Activated CD8-positive, alpha-beta memory T cell treated with anti-CD3 and anti-CD28 coated beads for 1 hour (primary cell): ENCODE measurements at regions not wholly inside any gene's neighbourhood (a gene's known extent, or its start where the extent isn't known, plus 50 kb on each side); places are given as distances from the start of the nearest gene placed in this dataset.

Source experiments
- DNase-seq, 2 donors: peaks; one replicate each; pipeline ENCODE4 v3.0.0-alpha.2; 2020; ENCODE audit warnings: low read depth in 1 of 2; ENCODE audit errors: extremely low read depth in 1 of 2

DNA sequence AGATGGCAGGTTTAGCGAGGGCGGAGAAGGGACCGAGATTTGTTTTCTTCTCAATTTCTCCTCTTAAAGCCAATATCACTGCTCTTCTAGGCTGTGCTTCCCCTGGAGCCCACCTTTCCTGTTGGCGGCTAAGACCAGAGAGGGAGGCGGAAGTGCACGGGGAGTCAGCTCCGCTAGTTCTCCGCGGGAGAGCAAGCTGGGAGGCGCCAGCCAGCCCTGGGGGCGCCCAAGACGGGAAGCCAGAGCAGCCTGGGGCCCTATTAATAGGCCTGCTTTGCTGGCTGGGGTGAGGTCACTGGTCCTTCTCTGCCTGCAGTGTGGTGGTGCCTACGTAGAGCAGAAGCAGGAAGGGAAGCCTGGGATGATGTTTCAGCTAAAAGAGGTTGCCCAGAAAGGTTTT lies 61.6 kb downstream of the LSM5 start:
- DNase-seq = no peak

DNA sequence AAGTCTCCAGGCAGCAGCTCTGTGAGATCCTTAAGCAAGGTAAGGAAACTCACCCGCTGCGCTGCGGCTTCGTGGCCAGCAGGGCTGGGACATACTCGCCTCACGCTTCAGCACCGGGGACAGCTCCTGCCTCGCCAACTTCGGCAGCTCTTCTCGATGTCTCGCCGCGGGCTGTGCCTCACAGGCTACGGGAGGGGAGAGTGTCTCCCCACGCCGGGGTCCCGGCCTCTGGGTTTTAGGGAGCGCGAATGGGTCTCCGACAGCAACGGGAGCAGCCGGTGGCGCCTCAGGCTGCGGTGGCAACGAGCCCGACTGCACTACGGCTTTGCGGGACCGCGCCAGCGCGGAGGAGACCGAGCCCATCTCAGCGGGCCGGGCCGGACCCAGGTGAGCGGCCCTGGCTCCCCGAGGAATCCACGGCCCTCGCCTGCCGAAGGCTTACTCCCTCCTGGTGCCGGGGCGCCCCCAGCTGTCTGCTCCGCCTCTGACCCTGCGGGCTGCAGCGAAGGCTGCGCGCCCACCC lies 62.4 kb downstream of the LSM5 start:
- DNase-seq = peak; percentile 11 to 47

DNA sequence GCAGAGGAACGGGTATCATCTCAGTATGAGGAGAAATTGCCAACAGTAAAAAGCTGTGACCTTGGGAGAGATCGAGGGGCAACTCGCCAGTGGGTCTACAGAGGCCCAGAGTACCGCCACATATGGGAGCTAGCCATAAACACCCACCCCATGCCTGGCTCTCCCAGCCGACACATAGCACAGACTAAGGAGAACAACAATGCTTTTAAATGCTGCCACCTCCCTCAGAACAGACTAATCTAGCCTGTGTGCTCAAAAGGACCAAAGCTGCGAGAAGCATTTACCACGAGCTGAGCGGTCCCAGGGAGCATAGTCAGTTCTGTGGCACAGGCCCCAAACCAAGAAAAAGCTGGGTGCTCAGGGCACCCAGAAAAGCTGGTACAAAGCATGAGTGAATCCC lies 73.3 kb downstream of the LSM5 start:
- no peak for DNase-seq

DNA sequence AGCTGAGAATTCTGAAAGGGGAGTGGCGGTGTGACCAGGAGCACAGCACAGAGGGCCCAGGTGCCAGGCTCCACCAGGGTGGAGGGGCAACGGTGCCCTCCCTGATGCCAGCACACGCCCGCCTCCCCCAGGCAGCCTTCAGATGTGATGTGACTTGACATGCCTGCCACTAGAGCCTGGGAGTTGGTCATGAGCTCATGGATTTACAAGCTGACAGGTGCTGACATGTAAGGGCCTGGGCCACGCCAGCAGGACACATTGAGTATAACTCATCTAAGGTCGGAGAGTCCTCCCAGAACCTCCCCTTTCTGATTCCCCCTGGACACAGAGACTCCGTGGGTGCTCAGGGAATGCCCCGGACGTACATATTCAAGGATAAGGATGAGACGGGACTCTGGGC lies 74.2 kb downstream of the LSM5 start:
- DNase-seq = no peak

DNA sequence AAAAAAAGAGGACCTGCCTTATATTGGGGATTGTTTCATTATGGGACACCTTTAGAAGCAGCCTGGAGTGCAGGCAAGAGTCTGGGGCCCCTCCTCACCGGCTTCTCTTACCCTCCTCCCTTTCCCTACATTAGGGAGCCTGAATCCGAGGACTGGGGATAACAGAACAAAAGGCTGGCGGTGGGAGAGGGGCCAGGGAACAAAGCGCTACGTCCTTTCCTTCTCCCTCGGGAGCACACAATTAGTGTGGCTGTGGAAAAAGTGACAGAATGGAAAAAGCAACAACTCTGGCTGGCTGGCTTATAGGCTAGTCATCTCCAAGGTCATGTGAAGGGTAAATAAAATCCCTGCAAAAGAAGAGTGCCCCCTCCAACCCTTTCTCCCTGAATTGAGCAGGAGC lies 74.7 kb downstream of the LSM5 start:
- DNase-seq = no peak

DNA sequence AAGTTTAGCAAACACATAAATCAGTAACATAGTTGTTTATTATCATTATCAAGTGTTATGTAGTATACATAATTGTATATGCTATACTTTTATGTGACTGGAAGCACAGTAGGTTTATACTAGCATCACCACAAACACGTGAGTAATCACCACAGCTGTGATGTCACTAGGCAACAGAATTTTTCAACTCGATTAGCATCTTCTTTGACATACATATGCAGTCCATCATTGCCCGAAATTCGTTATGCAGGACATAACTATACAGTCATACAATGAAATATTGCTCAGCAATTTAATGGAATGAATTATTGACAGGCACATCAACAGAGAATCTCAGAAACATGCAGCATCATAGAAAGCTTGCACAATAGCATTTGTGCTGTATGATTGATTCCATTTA lies 77.7 kb downstream of the LSM5 start:
- DNase-seq = no peak

DNA sequence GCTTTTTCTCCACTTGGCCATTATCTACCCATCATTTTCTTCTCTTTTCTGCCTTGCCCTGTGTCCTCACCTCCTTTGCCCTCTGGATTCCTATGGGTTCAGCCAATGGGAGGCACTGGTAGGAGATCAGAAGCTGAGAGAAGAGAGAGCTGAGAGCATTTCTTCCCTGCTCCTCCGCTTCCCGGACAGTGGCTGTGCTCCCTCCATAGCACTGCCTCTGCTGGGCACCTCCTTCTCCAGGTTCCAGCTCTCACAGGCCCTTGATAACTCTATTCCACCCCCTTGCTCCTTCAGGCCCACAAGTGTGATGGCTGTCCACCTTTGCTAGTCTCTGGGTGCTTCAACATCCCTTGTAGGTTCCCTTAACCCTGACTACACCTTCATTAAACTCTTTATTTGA lies 79.6 kb downstream of the LSM5 start:
- DNase-seq = no peak

DNA sequence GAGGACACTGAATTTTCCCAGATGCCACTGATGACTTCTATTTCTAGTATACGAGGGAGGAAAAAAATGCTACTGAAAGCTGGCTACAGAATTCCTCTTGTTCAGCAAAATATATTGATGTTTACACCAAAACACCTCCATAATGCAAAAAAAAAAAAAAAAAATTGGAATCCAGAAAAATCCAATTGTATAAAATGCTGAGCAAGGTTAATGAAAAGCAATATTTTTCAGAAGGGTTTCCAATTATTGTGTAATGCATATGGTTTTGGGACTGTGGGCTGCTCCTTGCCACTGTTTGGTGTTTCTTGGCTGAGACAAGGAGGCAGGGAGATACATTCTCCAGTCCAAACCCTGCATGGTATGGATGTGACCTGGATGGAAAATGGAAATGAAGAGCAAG lies 83.8 kb downstream of the LSM5 start:
- DNase-seq = no peak

DNA sequence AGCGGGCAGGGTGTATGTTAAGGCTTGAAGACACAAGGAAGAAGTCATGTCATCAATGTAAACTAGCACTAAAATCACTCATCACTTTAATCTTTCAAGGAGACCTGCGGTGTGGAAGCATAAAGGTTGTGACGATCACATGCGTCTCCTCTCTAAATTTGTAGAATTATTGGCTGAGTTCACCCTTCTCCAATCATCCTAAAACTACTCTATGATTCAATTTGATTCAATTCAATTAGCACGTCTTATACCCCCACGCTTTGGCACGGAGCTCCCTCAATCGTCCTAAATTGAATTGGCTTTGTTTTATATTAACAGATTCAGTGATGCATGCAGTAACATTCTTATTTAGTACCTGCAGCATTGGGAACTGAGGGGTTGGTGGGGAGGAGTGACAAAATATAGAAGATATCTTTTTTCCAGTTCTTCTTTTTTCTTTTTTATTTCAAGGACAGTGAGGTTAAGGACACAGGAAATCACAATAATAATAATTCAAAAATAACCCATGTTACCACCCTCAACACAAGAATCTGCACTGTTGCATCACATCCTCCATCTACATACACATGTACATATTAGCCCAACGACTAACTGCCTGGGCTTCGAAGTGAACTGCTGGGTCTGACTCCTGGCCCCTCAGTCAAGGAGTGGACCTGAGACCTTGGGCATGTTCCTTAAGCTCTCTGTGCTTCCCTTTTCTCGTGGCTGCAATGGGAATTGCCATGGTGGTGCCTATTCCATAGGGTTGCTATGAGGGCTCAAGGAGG lies 86.5 kb downstream of the LSM5 start:
- no peak for DNase-seq

DNA sequence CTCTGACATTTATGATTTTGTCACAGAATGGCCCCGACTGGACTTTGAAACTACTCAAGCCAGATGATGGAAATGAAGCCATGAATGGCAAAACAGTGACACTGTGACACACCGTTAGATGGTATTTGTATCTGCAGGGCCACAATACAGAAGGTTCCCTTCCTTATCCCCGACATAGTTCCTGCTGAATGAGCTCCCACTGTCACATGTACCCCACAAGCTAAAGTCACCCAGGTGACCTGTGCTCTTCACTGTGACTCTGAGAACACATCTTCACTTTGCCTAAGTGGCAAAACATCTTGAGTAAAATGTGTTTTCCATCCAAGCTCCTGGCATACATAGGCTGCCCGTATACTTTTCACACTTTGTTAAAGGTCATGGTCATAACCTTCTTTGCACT lies 89.5 kb downstream of the LSM5 start:
- no peak for DNase-seq

DNA sequence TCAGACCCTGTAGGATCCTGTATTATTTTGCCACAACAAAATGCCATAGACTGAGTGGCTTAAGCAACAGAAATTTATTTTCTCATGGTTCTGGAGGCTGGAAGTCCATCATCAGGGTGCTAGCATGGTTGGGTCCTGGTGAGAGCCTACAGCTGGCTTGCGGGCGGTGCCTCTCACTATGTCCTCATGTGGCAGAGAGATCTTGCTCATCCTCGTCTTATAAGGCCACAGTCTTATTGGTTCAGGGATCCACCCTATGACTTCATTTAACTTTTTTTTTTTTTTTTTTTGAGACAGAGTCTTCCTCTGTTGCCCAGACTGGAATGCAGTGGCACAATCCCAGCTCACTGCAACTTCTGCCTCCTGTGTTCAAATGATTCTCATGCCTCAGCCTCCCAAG lies 90.9 kb downstream of the LSM5 start:
- no peak for DNase-seq

DNA sequence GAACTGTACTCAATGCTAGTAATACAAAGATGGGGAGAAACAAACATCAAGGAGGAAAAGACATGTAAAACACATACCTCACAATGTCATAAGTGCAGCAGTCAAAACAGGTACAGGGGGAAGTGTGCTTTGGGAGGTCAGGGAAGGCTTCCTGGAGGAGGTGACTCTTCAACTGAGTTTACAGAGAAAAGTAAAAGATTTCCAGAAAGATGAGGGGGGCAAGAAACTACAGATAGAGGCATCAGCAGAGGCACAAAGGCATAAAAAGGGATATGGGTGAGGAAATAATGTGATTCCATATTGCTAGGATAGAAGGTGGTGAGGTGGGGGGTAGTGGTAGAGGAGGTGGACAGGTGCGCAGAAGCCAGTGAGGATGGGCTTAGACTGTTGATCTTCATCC lies 95.0 kb downstream of the LSM5 start:
- no peak for DNase-seq

DNA sequence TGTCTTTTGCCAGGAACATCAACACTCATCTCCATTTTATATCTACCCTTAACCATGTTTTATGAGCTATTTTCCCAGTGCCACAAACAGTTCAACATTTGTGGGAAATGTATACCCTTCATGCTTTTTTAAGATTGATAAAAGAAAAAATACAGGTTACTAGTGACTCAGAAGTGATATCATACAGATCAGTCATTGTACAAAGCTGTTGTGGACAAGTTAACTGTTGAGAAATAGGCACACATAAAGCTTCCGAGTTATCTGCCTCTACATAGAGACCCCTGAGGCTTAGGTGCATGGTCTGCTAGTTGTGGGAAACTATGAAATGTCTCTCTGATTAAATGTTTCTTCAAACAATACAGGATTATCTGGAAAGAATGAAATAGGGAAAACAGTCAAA lies 96.3 kb downstream of the LSM5 start:
- no peak for DNase-seq

DNA sequence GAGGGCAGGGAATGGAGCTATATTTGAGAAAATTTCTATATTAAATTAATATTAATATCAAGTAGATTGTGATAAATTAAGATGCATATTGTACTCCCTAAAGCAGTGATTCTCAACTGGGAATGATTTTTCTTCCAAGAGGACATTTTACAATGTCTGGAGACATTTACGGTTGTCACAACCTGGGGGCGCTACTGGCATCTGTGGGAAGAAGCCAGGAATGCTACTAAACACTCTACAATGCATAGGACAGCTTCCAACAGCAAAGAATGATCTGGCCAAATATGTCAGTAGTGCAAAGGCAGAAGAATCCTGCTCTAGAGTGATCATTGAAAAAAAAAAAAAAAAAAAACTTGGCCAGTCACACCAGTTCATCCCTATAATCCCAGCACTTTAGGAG lies 100.0 kb downstream of the LSM5 start:
- no peak for DNase-seq

DNA sequence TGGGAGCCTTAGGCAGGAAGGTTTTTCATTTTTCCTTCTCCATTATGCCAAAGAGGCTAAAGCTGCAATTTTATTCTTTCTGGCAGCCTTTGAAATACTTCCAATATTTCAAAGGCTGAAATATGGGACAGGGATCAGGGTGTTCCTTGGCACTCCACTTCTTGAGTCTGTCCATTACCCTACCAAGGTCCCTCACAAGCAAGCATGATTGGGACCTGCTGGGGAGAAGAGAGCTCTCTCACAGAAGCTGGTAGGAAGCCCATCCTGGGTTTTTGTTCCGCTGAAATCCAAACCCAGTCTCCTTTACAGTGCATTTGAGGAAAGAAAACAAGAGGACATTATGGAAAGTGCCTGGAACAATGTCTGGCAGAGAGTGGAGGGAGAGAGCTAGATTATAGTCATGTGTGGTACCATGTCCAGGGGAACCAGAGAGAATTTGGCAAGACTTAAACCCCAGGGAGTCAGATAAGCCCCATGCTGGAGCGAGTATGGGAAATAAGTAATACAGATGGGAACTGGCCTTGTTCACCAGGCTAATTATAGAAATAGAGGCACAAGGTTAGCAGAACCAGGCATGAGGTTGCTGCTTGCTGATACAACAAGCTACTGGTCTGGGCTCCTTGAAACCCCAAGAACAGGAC lies 104.7 kb downstream of the LSM5 start:
- DNase-seq = no peak

DNA sequence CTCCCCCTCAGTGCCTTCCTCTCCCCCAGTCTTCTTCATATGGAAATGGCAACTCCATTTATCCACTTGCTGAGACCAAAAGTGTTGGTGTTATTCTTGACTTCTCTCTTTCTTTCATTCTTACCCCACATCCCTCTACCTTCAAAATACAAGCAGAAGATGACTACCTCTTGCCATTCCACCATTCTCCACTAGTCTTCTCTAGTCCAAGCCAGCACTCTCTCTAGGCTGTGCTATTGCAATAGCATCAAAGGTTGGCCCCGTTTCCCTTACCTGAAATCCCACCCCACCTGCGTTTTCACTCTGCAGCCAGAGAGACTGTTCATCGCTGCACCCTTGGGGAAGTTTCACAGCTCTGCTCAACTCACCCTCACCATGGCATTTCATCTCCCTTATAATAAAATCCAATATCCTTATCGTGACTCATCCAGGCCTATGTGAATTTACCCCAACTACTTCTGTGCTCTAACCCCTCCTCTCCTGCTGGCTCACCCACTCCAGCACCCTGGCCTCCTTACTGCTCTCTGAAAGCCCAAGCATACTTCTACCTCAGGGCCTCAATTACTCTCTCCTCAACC lies 109.1 kb downstream of the LSM5 start:
- DNase-seq = no peak

DNA sequence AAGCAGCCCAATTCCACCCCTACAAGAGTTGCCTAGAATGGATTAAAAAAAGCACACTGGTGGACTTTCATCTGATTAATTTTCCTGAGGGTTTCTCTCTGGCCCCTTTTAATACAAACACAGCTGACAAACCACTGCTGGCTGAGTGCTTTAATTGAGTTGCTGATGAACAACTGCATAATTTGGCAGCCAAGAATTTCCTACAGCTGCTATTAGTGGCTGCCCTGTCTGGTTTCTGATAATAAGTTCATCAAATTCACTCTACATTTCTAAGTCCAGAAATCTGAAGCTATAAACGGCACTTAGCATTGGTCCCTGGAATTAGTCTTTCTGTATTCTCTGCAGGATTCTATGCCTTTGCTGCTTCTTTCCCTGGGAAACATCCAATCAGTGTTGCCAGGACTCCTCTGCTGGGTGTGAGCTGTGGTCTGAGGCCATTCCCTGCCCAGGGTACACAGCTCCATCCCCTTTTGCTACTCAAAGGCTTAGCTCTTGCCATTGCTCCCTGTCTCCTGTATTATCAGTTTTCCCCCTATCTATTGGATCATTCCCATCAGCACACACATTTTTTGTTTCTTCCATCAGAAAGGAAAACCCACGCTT lies 110.6 kb downstream of the LSM5 start:
- no peak for DNase-seq

DNA sequence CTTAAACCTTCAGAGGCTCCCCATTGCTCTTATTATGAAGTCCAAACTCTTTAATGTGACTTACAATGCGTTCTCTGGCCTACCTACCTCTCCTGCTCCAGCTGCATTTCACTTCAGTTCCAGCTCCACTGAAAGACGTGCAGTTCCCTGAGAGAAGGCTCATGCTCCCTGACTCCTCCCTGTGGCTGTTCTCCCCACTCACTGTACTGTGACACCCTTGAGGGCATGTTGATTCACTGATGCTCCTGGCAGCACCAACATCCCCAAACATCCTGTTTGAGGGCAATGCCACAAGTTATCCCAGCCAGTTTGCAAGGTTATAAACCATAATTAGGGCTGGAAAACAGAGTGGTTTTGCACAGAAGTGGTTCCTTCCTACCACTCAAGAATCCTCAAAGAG lies 111.2 kb downstream of the LSM5 start:
- no peak for DNase-seq

DNA sequence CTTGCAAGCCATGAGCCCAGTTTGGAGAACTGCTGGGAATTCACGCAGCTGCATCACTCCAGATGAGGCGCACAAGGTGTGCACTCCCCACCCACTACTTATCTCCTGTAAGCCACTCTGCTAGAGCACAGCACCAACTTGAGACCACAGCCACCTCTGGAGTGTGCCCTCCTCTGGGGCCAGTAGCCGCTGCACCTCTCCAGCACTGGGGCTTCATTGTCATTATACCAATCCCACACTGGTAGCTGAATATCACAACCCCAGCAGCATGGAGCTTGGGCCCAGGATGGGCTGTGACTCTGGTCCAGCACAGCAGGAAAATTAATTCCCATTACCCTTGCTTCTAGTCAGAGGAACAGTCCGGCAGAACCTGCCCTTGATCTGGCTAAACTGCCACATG lies 125.6 kb downstream of the LSM5 start:
- DNase-seq = no peak

DNA sequence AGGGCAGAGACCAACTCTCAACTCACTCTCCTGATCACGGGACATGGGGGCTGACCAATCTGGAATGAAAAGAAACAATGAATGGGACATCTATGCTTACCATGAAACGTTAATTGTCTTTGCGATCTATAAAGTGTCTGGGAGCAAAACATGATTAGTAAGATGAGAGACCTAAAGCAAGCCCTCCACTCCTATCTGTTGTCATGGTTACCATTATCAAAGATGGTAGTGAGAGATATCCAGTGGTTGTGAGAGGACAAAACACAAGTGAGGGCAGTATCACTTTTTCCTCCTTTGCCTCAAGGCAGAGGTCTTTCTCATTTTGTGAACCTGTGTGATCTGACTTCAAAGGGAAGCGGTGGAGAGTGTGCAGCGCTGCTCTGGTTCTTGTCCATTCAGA lies 130.1 kb downstream of the LSM5 start:
- no peak for DNase-seq

DNA sequence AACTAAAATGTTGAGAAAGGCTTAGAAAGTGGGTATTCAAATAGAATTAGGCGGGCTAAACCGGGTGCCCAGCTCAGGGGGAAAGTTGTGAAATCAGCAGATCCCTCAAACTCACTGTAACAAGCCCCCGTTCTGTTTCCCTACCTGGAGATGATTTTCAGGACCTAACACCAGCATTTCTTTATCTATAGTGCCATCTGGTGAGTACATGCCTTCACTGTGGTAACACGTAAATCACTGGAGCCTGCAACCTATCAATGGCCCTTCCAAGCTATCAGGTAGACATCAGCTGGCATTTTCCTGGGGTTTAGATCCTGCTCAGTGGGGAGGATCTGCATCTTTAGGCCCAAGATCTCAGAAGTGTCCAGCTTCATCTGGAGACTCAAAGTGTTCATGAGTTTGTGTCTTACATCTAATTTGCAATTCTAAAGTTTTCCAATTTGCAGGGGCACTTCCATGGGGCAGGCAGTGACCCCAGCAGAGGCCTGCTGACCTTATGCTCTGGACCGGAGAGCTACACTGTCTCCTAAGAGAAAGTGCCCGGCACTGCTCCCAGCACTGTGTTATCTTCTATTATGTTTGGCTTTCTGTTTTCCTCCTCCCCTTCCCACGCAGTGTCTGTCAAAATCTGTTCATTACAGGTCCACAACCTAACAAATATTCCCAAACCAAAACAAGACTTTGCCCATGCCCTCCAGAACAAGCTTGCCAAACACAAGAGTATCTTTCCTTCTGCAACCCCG lies 132.5 kb downstream of the LSM5 start:
- no peak for DNase-seq
